ENCODE measurements at regions not wholly inside any gene's neighbourhood (a gene's known extent, or its start where the extent isn't known, plus 50 kb on each side); places are given as distances from the start of the nearest gene placed in this dataset.

GRCh38 chr4:38548256-38548655 is 115.7 kb upstream of the KLF3 start:
- Histone ChIP-seq H3K18ac (ENCODE audit: low read depth, low read length) (no peak overlapping the region), H2AFZ (replicated peaks; ENCODE audit: low read length, poor library complexity) (no peak overlapping the region), H3K56ac (ENCODE audit: extremely low read depth, insufficient read depth, low read length) (no peak overlapping the region), H4K8ac (ENCODE audit: low read depth in 2 of 2, low read length in 2 of 2) (no peak overlapping the region), H3K4me1 (ENCODE audit: control insufficient read depth, insufficient read depth, low read length) (no peaks in the 10 kb centered on the region), H4K20me1 (ENCODE audit: insufficient read depth, low read length) (no peaks in the 10 kb centered on the region), H2BK20ac (ENCODE audit: low read depth, low read length) (no peak overlapping the region), H3K27me3 (ENCODE audit: control insufficient read depth, insufficient read depth, low read length) (peaks cover 8% of the 10 kb centered on the region), H3K9me3 (ENCODE audit: control insufficient read depth, insufficient read depth, low read length) (no peaks in the 10 kb centered on the region), H3K4me2 (ENCODE audit: low read depth, low read length) (no peak overlapping the region), H3K14ac (replicated peaks; ENCODE audit: low read depth, low read length) (no peak overlapping the region), H2BK5ac (ENCODE audit: low read depth, low read length, poor library complexity, severe bottlenecking) (no peak overlapping the region), H3K4me3 (ENCODE audit: insufficient read depth, low read depth, low read length) (no peak overlapping the region), H2BK120ac (ENCODE audit: low read depth, low read length) (no peak overlapping the region), H3K9ac (ENCODE audit: low read depth, low read length) (no peak overlapping the region), H3K23ac (ENCODE audit: low read depth, low read length) (no peak overlapping the region), H2BK15ac (ENCODE audit: low read depth, low read length) (no peak overlapping the region), H2AK9ac (replicated peaks; ENCODE audit: low read depth, low read length, poor library complexity) (no peak overlapping the region), H4K91ac (ENCODE audit: insufficient read depth, low read depth, low read length) (no peak overlapping the region), H4K5ac (ENCODE audit: low read depth, low read length) (no peak overlapping the region), H3K79me1 (ENCODE audit: low read depth in 1 of 2, low read length in 2 of 2) (no peaks in the 10 kb centered on the region), H3K27ac (ENCODE audit: insufficient read depth, low read length) (no peak overlapping the region), H2AK5ac (ENCODE audit: low read depth, low read length) (no peak overlapping the region), H3K36me3 (ENCODE audit: control insufficient read depth, insufficient read depth, low read length) (no peaks in the 10 kb centered on the region), H3K4ac (ENCODE audit: low read depth, low read length) (no peak overlapping the region), H3K9me1 (ENCODE audit: insufficient read depth, low read length) (no peaks in the 10 kb centered on the region)
- ChIA-PET POLR2A (ENCODE audit: unreplicated experiment) (no interaction called here), CTCF (no interaction called here)
- dilution Hi-C loops (cut with HindIII; ENCODE audit: low sequenced_read_pairs, unreplicated experiment): no loop called here
- ATAC-seq (ENCODE audit: low read depth) (no peak), DNase-seq (no peak)
- in situ Hi-C loops (cut with MboI; ENCODE audit: low sequenced_read_pairs): no loop called here
- WGBS, 2 experiments (ENCODE audit: extremely low coverage in 2 of 2, insufficient read length in 1 of 2): no CpG with 5 or more reads among the region's 3 CpGs
- TF ChIP-seq MAFK (IDR thresholded peaks at IDR 0.05; ENCODE audit: low read depth, low read length): no peak
- no peak for TF ChIP-seq NFE2L2 (IDR thresholded peaks at IDR 0.05; ENCODE audit: low read depth, low read length)
- no peak for TF ChIP-seq FOS (IDR thresholded peaks at IDR 0.05; ENCODE audit: low read depth, low read length)
- TF ChIP-seq CEBPB (IDR thresholded peaks at IDR 0.05; ENCODE audit: low read depth, low read length): peak; percentile 59
- intact Hi-C loops (cut with micrococcal nuclease): no loop called here
- no TSS peak for BruUV-seq (replicated peaks)

Data from IMR-90 (cell line).